A673 (cell line): ENCODE measurements at regions not wholly inside any gene's neighbourhood (a gene's known extent, or its start where the extent isn't known, plus 50 kb on each side); places are given as distances from the start of the nearest gene placed in this dataset.

Source experiments
- BruUV-seq: library from RNA; stranded (reverse); fragments of 400-500 nt; replicated peaks from 2 replicates; lab custom pipeline; 2021; lab: Mats Ljungman, UMichigan
- CTCF ChIA-PET: fragments of 300-600 bp; sonication (Branson Sonifier 250); formaldehyde crosslinking; loops from one replicate; lab custom pipeline; 2022; ENCODE audit warnings: antibody characterized with exemption; lab: Charles Lee
- POLR2A ChIA-PET: fragments of 300-600 bp; sonication (Branson Sonifier 250); formaldehyde crosslinking; loops from one replicate; lab custom pipeline; 2022; ENCODE audit warnings: antibody characterized with exemption; ENCODE audit not compliant: low non-redundant PET; lab: Charles Lee
- DNase-seq: peaks from one replicate; pipeline ENCODE4 v3.0.0-alpha.2; 2015; ENCODE audit warnings: low spot score
- H3K27ac ChIP-seq: fragments of 200-600 bp; sonication (generic); 2 replicates; pipeline ENCODE4 v1.5.1; 2016; ENCODE audit warnings: mixed run types, low read depth, mild to moderate bottlenecking, mixed read lengths, antibody characterized with exemption, low read length; ENCODE audit not compliant: poor library complexity, severe bottlenecking
- H3K27me3 ChIP-seq: fragments of 200-600 bp; sonication (generic); replicated peaks from 2 replicates; pipeline ENCODE4 v1.6.1; 2017; ENCODE audit warnings: mixed run types, low read depth, mild to moderate bottlenecking, mixed read lengths, antibody characterized with exemption, low read length; ENCODE audit not compliant: insufficient read depth, poor library complexity
- H3K36me3 ChIP-seq: fragments of 200-600 bp; sonication (generic); 2 replicates; pipeline ENCODE4 v1.6.1; 2016; ENCODE audit warnings: mixed run types, mild to moderate bottlenecking, mixed read lengths, antibody characterized with exemption, low read length; ENCODE audit not compliant: insufficient read depth, poor library complexity, severe bottlenecking
- H3K4me1 ChIP-seq: fragments of 200-600 bp; sonication (generic); 2 replicates; pipeline ENCODE4 v1.6.1; 2017; ENCODE audit warnings: mixed run types, mild to moderate bottlenecking, mixed read lengths, antibody characterized with exemption, low read length; ENCODE audit not compliant: insufficient read depth, poor library complexity, severe bottlenecking
- H3K4me3 ChIP-seq: fragments of 200-600 bp; sonication (generic); 2 replicates; pipeline ENCODE4 v1.5.1; 2016; ENCODE audit warnings: low read depth, mixed run types, mild to moderate bottlenecking, mixed read lengths, low read length; ENCODE audit not compliant: poor library complexity, severe bottlenecking
- H3K9me3 ChIP-seq: fragments of 200-600 bp; sonication (generic); 2 replicates; pipeline ENCODE4 v1.6.1; 2016; ENCODE audit warnings: mixed run types, low read depth, mild to moderate bottlenecking, mixed read lengths, antibody characterized with exemption, low read length; ENCODE audit not compliant: poor library complexity, severe bottlenecking
- CTCF ChIP-seq: fragments of 300-800, 200-600 bp; sonication (generic); conservative IDR thresholded peaks from 2 replicates; pipeline ENCODE4 v1.5.1; 2017; ENCODE audit warnings: low read depth, mild to moderate bottlenecking, antibody characterized with exemption, low read length, moderate library complexity, mixed read lengths
- EZH2 ChIP-seq: fragments of 200-600 bp; sonication (generic); IDR thresholded peaks from 2 replicates; pipeline ENCODE4 v1.6.1; 2017; ENCODE audit warnings: borderline replicate concordance, low read depth, mild to moderate bottlenecking, mixed read lengths, antibody characterized with exemption, low read length; ENCODE audit not compliant: poor library complexity, severe bottlenecking
- intact Hi-C: fragments of 100-400 bp; cut with micrococcal nuclease; formaldehyde crosslinking; loops from one replicate; pipeline ENCODE4 v1.10.0; 2022; ENCODE audit not compliant: unreplicated experiment

- Histone ChIP-seq H3K4me1 (no peaks in the 10 kb centered on the region), H3K36me3 (no peaks in the 10 kb centered on the region), H3K27ac (no peak overlapping the region), H3K9me3 (no peaks in the 10 kb centered on the region), H3K4me3 (no peak overlapping the region), H3K27me3 (no peaks in the 10 kb centered on the region)
- ChIA-PET CTCF (no interaction called here), POLR2A (no interaction called here)
- intact Hi-C loops = no loop called here
- BruUV-seq = no TSS peak
- no peak for DNase-seq
- TF ChIP-seq CTCF = no peak
- no peak for TF ChIP-seq EZH2
Observed at GRCh38 chrX:149262086-149262485, 243.0 kb downstream of the IDS start.

GRCh38 chrX:149259241-149259640, 245.9 kb downstream of the IDS start:
- no TSS peak for BruUV-seq
- Histone ChIP-seq H3K4me3 (no peak overlapping the region), H3K4me1 (no peaks in the 10 kb centered on the region), H3K9me3 (no peaks in the 10 kb centered on the region), H3K36me3 (no peaks in the 10 kb centered on the region), H3K27ac (no peak overlapping the region), H3K27me3 (no peaks in the 10 kb centered on the region)
- TF ChIP-seq EZH2 = no peak
- no peak for TF ChIP-seq CTCF
- DNase-seq = no peak
- ChIA-PET POLR2A (no interaction called here), CTCF (no interaction called here)
- intact Hi-C loops = no loop called here

- Histone ChIP-seq H3K9me3 (no peaks in the 10 kb centered on the region), H3K36me3 (no peaks in the 10 kb centered on the region), H3K27me3 (no peaks in the 10 kb centered on the region), H3K4me1 (no peaks in the 10 kb centered on the region), H3K4me3 (no peak overlapping the region), H3K27ac (no peak overlapping the region)
- no peak for DNase-seq
- TF ChIP-seq CTCF (no peak), EZH2 (no peak)
- CTCF ChIA-PET = no interaction called here
- intact Hi-C loops = no loop called here
- no TSS peak for BruUV-seq
- POLR2A ChIA-PET = no interaction called here
Observed at GRCh38 chrX:149255860-149256259, 249.2 kb downstream of the IDS start.
